ENCODE measurements at regions not wholly inside any gene's neighbourhood (a gene's known extent, or its start where the extent isn't known, plus 50 kb on each side); places are given as distances from the start of the nearest gene placed in this dataset.

DNA sequence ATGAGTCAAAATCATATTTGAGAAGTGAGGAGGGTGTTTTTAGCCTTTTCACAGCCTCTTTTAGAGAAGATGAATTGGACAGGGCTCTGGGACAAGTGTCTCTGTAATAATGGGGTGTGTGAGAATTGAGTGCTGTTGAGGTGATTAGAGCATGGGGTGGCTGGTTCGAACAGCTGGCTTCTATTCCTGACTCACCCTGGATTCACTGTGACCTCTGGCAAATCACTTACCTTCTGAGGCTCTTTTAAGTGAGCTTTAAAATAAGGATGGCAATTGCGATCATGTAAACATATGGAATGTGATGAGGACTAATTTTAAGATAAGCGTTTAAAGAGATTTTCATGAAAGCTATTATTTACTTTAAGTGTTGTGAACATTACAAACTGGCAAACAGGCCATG lies 243.4 kb downstream of the ADGRL2 start:
- ChIA-PET CTCF (no interaction called here), POLR2A (no interaction called here)

DNA sequence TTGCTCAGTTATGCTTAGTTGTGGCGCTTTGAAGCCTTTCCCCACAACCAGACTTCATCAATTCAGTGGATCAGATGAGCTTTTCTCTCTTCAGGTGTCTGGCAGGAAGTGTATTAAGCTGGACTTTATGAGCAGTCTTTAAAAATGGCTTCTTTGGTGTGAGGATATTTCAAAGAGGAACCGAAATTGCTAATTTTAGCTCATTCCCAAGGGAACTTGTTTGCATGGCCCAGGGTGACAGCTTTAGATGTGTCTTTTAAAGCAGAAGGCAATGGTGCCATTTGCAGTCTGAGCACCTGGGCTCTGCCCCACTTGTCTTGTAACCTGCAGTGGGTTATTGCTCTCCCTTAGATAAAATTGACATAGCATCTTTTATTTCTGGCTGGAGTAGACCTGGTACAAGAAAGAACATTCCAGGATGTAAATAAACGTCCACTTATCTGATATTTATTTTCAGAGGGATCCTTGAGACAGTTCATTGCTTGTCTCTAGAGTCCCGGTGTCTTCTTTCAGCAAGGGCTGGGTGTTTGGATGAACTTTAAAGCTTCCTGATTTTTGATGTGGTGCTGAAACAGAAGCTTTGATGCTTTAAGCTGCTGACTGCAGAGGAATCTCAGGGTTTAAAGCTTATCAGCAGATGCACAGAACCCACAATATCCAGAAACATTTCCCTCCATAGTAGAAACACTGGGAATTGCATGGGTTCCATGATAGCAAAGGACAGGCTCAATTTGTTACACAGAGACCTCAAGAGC lies 241.7 kb downstream of the ADGRL2 start:
- ChIA-PET CTCF (interaction anchor here (0.6 kb wide), 1 partner anchor 818 kb away, joined by 3 read pairs; no protein-coding TSS in a partner anchor), POLR2A (no interaction called here)
